Esophagus muscularis mucosa (tissue), 3 donors: ENCODE measurements at regions not wholly inside any gene's neighbourhood (a gene's known extent, or its start where the extent isn't known, plus 50 kb on each side); places are given as distances from the start of the nearest gene placed in this dataset.

Experiments used
- POLR2A ChIP-seq: fragments of 450-650 bp; IDR thresholded peaks from one replicate; pipeline ENCODE4 v1.6.1; 2017; ENCODE audit warnings: antibody characterized with exemption, moderate library complexity, mild to moderate bottlenecking, low read depth
- POLR2AphosphoS5 ChIP-seq, 2 donors: sonication (generic); formaldehyde crosslinking; IDR thresholded peaks; one replicate each; pipeline ENCODE4 v1.6.1; 2017; ENCODE audit warnings: antibody characterized with exemption in 2 of 2
- TF ChIP-seq, protein P1 (sequence below), 3 experiments: fragments of 200-600 bp in 2 of 3; fragments of 450-650 bp in 1 of 3; sonication (generic) in 2 of 3; IDR thresholded peaks; one replicate each; pipeline ENCODE4 v1.5.1; 2017 to 2019; ENCODE audit warnings: antibody characterized with exemption in 3 of 3, mild to moderate bottlenecking in 2 of 3, moderate library complexity in 1 of 3

GRCh38 chr2:19109518-19109917 is 248.9 kb downstream of the OSR1 start:
- TF ChIP-seq POLR2A (no peak), POLR2AphosphoS5 (IDR thresholded peaks at IDR 0.05) (no peak)
- TF ChIP-seq, protein P1, sequence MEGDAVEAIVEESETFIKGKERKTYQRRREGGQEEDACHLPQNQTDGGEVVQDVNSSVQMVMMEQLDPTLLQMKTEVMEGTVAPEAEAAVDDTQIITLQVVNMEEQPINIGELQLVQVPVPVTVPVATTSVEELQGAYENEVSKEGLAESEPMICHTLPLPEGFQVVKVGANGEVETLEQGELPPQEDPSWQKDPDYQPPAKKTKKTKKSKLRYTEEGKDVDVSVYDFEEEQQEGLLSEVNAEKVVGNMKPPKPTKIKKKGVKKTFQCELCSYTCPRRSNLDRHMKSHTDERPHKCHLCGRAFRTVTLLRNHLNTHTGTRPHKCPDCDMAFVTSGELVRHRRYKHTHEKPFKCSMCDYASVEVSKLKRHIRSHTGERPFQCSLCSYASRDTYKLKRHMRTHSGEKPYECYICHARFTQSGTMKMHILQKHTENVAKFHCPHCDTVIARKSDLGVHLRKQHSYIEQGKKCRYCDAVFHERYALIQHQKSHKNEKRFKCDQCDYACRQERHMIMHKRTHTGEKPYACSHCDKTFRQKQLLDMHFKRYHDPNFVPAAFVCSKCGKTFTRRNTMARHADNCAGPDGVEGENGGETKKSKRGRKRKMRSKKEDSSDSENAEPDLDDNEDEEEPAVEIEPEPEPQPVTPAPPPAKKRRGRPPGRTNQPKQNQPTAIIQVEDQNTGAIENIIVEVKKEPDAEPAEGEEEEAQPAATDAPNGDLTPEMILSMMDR (IDR thresholded peaks at IDR 0.05) = no peak
